Heart left ventricle (tissue), 16 donors: ENCODE measurements at regions not wholly inside any gene's neighbourhood (a gene's known extent, or its start where the extent isn't known, plus 50 kb on each side); places are given as distances from the start of the nearest gene placed in this dataset.

ENCODE experiments used
- ATAC-seq, 4 donors: fragments of 200-7000 bp; cut with Tn5 transposase; one replicate each; pipeline ENCODE4 v1.9.1; 2020 to 2022; ENCODE audit warnings: moderate library complexity in 4 of 4, mild to moderate bottlenecking in 3 of 4, moderate number of reproducible peaks in 1 of 4
- DNase-seq, 5 donors: peaks; one replicate each; pipeline ENCODE4 v3.0.0-alpha.2; 2020
- H3K27ac ChIP-seq, 12 donors: fragments of 200-600 bp; sonication (generic) in 4 of 12; one replicate each; pipeline versions ENCODE4 v1.5.0 to v1.8.0; 2016 to 2022; ENCODE audit warnings: mild to moderate bottlenecking in 2 of 12
- H3K27me3 ChIP-seq, 9 donors: fragments of 200-600 bp; sonication (generic) in 2 of 9; one replicate each; pipeline versions ENCODE4 v1.5.1 to v1.8.0; 2016 to 2022; ENCODE audit warnings: mild to moderate bottlenecking in 3 of 9
- H3K36me3 ChIP-seq, 9 donors: fragments of 200-600 bp; sonication (generic) in 2 of 9; one replicate each; pipeline versions ENCODE4 v1.5.0 to v1.8.0; 2018 to 2022; ENCODE audit warnings: mild to moderate bottlenecking in 2 of 9
- H3K4me1 ChIP-seq, 12 donors: fragments of 200-600 bp; sonication (generic) in 4 of 12; one replicate each; pipeline versions ENCODE4 v1.5.0 to v1.8.0; 2016 to 2022; ENCODE audit warnings: mild to moderate bottlenecking in 3 of 12
- H3K4me3 ChIP-seq, 12 donors: fragments of 200-600 bp; sonication (generic) in 4 of 12; one replicate each; pipeline versions ENCODE4 v1.5.0 to v1.8.0; 2017 to 2022; ENCODE audit warnings: mild to moderate bottlenecking in 9 of 12, moderate library complexity in 4 of 12
- H3K9me3 ChIP-seq, 12 donors: fragments of 200-600 bp; sonication (generic) in 4 of 12; one replicate each; pipeline versions ENCODE4 v1.5.0 to v1.8.0; 2016 to 2022; ENCODE audit warnings: mild to moderate bottlenecking in 1 of 12
- CTCF ChIP-seq, 12 donors: fragments of 200-600 bp; sonication (generic) in 4 of 12; IDR thresholded peaks; one replicate each; pipeline versions ENCODE4 v1.5.0 to v1.8.0; 2018 to 2022; ENCODE audit warnings: antibody characterized with exemption in 12 of 12, mild to moderate bottlenecking in 5 of 12
- POLR2A ChIP-seq, 2 donors: fragments of 450-650 bp; IDR thresholded peaks; one replicate each; pipeline ENCODE4 v1.6.1; 2017; ENCODE audit warnings: antibody characterized with exemption in 2 of 2, mild to moderate bottlenecking in 2 of 2, moderate library complexity in 2 of 2
- WGBS, 4 donors: extraction: QIAGEN DNeasy Blood & Tissue Kit in 2 of 4; methylation state at CpG; one replicate each; pipeline versions ENCODE4 v1.1.5 to v1.1.7; 2013 to 2018; 5-methylcytosine and 5-hydroxymethylcytosine counted together
- intact Hi-C, 10 donors: fragments of 100-400 bp; cut with DNase I; formaldehyde crosslinking; loops; one replicate each; pipeline versions ENCODE4 v1.11.1 to v1.14.2; 2022
- donor health status: ischemic (EF 13 %, LVEDD 7.1; RV severe dilation, severe dysfunction).
- donor health status: healthy with polysubstance abuse.
- donor health status: DM: no; HTN: yes; CAD: no.
- donor health status: DM: no; HTN: no; CAD: no.
- donor health status: ischemic (EF 25% LVEDD 6.9; RV normal size, moderate dysfunction).
- donor health status: ischemic (EF 25% LVEDD 5.7; RV mildly dilated, moderate dysfunction).
- donor health status: healthy.
- donor health status: DM: yes; HTN: yes; CAD: no.
- donor health status: ischemic (EF 35%, LVEDD 5.7; RV mildly dilated, moderate dysfunction).
- donor health status: nonischemic (EF 11% LVEDD 7.7; RV severe dilation, severe dysfunction).
- donor health status: DM: yes; HTN: yes; CAD: no.
- donor health status: PGD.
- donor health status: ischemic (EF 29% LVEDD 5.4; RV normal size, mild dysfunction).
- donor health status: nonischemic (EF 23%, LVEDD 6.1; RV moderate dilation, normal function).

DNA sequence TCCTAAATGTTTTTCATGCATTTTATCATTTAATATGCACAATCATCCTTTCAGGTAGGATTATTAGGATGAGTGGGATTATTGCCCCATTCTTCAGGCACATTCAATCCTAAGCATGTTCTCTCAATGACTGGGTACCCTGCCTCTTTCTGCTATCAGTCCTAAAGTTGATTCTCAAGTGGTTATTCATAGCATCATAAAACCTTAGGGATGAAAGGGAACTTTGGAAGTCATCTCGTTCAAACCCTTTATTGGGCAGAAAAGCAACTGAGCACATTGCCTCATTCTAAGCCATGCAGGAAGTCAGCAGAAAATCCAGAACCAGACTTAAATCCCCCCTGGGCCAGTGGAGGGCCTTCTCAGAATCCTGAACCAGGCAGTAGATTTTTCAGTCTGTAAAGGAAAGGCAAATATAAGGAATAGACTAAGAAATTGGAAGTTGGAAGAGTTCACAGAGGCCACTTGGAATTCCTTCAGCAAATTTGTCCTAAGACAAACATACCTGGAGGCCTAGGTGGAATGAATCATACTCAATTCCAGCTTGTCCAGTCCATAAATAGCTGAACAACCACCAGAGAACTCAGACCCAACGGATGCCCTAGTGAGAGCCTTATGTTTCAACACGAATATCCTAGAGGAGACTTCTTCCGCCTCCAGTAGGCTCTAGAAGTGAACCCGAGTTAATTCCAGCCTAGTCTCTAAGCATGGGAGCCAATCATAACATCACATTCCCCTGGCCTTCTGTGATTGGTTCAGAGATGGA lies 62.7 kb downstream of the IRX6 start:
- H3K27ac ChIP-seq = peak overlapping the region in 9 of 12 donors; percentile 22 to 98 (median 82)
- no peaks in the 10 kb centered on the region for H3K9me3 ChIP-seq
- ATAC-seq = no peak
- H3K27me3 ChIP-seq = no peaks in the 10 kb centered on the region
- H3K36me3 ChIP-seq = no peaks in the 10 kb centered on the region
- TF ChIP-seq POLR2A (IDR thresholded peaks at IDR 0.05) (no peak), CTCF (IDR thresholded peaks at IDR 0.05) (no peak)
- H3K4me1 ChIP-seq = peaks cover 0 to 56% (median 7%) of the 10 kb centered on the region in 12 donors
- H3K4me3 ChIP-seq = no peak overlapping the region
- DNase-seq = no peak
- intact Hi-C loops = loop anchor here in 2 of 10 donors (5.0 kb wide), 2 partner anchors 454 to 1099 kb away; partner anchors contain the start of genes IRX3 (in 1 of the 2) and IRX5 (in 1 of the 2)
- 80 to 90% (median 84%) methylated on average over 5 of the region's 5 CpGs for WGBS, 4 donors

DNA sequence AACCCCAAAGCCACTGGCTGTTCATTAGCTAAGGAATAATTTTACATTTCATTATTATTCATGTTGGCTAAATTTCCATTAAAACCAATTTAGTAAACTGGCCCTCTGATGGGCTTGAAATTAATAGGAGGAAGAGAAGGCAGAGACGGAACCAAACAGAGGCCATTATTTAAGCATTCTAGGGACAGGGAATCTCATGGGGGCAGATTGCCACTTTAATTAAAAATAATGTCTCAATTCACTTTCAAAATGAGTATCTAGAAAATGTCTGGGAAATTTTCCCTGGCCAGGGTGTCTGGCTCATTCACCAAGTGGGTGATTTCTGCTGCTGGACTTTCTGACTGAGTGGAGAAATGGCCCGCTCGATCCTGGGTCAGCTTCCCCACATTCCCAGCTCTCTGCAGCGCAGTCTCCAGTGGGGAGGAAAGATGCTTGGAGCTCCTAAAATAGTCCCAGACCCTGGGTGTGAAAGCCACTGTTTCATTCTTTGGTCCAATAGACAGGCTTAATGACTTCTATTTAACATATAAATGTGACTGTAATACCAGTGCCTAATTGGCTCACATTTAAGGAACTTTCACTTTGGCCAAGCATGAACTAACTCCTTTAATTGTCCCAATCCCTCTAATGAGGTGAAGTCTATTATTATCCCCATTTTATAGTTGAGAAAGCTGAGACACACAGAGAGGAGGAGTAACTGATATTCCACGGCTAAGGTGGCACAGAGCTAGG lies 64.3 kb downstream of the IRX6 start:
- no peaks in the 10 kb centered on the region for H3K9me3 ChIP-seq
- no peaks in the 10 kb centered on the region for H3K36me3 ChIP-seq
- H3K4me3 ChIP-seq = no peak overlapping the region
- no peak for TF ChIP-seq POLR2A (IDR thresholded peaks at IDR 0.05)
- no peak for TF ChIP-seq CTCF (IDR thresholded peaks at IDR 0.05)
- peak overlapping the region in 9 of 12 donors; percentile 12 to 98 (median 80) for H3K27ac ChIP-seq
- H3K4me1 ChIP-seq = peaks cover 0 to 60% (median 8%) of the 10 kb centered on the region in 12 donors
- DNase-seq = no peak
- WGBS, 4 donors = 88 to 93% (median 91%) methylated on average over 5 of the region's 5 CpGs
- intact Hi-C loops = loop anchor here in 2 of 10 donors (5.0 kb wide), 2 partner anchors 456 to 1101 kb away; partner anchors contain the start of genes IRX3 (in 1 of the 2) and IRX5 (in 1 of the 2)
- no peaks in the 10 kb centered on the region for H3K27me3 ChIP-seq
- no peak for ATAC-seq

DNA sequence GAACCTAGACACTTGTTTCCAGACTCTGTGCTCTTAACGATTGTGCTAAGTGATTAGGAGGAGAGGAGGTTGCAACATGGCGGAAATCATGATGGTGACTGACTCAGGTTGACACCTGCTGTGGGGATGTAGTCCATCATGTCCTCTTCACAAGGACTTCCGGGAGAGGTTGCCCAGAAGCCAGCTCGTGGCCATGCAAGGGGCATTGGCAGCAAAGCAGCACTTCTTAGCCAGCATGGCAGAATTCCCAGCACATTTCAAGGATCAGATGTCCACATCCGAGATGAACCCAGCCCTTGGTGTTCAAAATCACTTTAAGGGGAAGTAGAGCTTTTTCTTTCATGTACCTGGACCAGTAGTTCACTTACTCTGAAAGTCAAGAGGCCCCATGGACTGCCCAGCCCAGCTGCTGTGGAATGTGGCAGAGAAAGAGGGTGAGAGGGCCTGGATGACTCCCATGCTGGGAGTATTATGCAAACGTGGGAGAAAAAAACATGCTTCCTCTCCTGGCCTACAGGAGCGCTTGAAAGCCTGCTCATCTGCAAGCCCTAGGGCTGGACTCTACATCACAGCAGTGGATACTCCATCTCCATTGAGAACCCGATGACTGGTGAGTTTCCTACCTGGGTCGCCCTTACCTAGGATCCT lies 65.5 kb downstream of the IRX6 start:
- Histone ChIP-seq H3K36me3 (no peaks in the 10 kb centered on the region), H3K4me3 (peak overlapping the region in 3 of 12 donors; percentile 29 to 41 (median 38)), H3K27ac (peak overlapping the region; percentile 12 to 98 (median 72)), H3K4me1 (peaks cover 0 to 57% (median 7%) of the 10 kb centered on the region in 12 donors), H3K27me3 (no peaks in the 10 kb centered on the region), H3K9me3 (no peaks in the 10 kb centered on the region)
- TF ChIP-seq POLR2A (IDR thresholded peaks at IDR 0.05) = no peak
- no peak for TF ChIP-seq CTCF (IDR thresholded peaks at IDR 0.05)
- DNase-seq = peak in 4 of 5 donors; percentile 56 to 84 (median 68)
- WGBS, 4 donors = 55 to 65% (median 60%) methylated on average over 7 to 9 of the region's 9 CpGs
- intact Hi-C loops = loop anchor here in 2 of 10 donors (5.0 kb wide), 2 partner anchors 457 to 1102 kb away; partner anchors contain the start of genes IRX3 (in 1 of the 2) and IRX5 (in 1 of the 2)
- peak; percentile 59 to 78 (median 67) for ATAC-seq
